H7 (cell line): ENCODE measurements at regions not wholly inside any gene's neighbourhood (a gene's known extent, or its start where the extent isn't known, plus 50 kb on each side); places are given as distances from the start of the nearest gene placed in this dataset.

Experiments
- DNase-seq: peaks from one replicate; pipeline ENCODE4 v3.0.0; 2012
- H3K27me3 ChIP-seq: 2 replicates; pipeline ENCODE4 v1.6.0; 2011; ENCODE audit warnings: mild to moderate bottlenecking, low read length; ENCODE audit not compliant: control insufficient read depth, insufficient read depth
- H3K36me3 ChIP-seq: replicated peaks from 2 replicates; pipeline ENCODE4 v1.5.1; 2011; ENCODE audit warnings: low read length; ENCODE audit not compliant: control insufficient read depth, insufficient read depth
- H3K4me3 ChIP-seq: 2 replicates; pipeline ENCODE4 v1.5.1; 2011; ENCODE audit warnings: low read depth, mild to moderate bottlenecking, control low read depth, low read length, moderate library complexity; ENCODE audit not compliant: insufficient read depth

GRCh38 chr4:135316266-135316779, 1114.7 kb upstream of the PABPC4L start:
- DNase-seq = no peak
- no peak overlapping the region for H3K4me3 ChIP-seq
- H3K36me3 ChIP-seq = no peaks in the 10 kb centered on the region
- no peaks in the 10 kb centered on the region for H3K27me3 ChIP-seq

GRCh38 chr4:135290136-135290535, 1088.5 kb upstream of the PABPC4L start:
- Histone ChIP-seq H3K27me3 (no peaks in the 10 kb centered on the region), H3K4me3 (no peak overlapping the region), H3K36me3 (no peaks in the 10 kb centered on the region)
- DNase-seq = no peak

- Histone ChIP-seq H3K4me3 (no peak overlapping the region), H3K36me3 (no peaks in the 10 kb centered on the region), H3K27me3 (no peaks in the 10 kb centered on the region)
- DNase-seq = no peak
Measured at GRCh38 chr4:135283934-135284333, 1082.3 kb upstream of the PABPC4L start.

- Histone ChIP-seq H3K4me3 (no peak overlapping the region), H3K36me3 (no peaks in the 10 kb centered on the region), H3K27me3 (no peaks in the 10 kb centered on the region)
- DNase-seq = no peak
Measured at GRCh38 chr4:135282676-135283075, 1081.1 kb upstream of the PABPC4L start.

GRCh38 chr4:135281230-135281629, 1079.6 kb upstream of the PABPC4L start:
- Histone ChIP-seq H3K36me3 (no peaks in the 10 kb centered on the region), H3K4me3 (no peak overlapping the region), H3K27me3 (no peaks in the 10 kb centered on the region)
- no peak for DNase-seq

GRCh38 chr4:135277980-135278315, 1076.4 kb upstream of the PABPC4L start:
- DNase-seq = no peak
- Histone ChIP-seq H3K4me3 (no peak overlapping the region), H3K27me3 (no peaks in the 10 kb centered on the region)

GRCh38 chr4:135277068-135277979, 1075.7 kb upstream of the PABPC4L start:
- no peak for DNase-seq
- no peaks in the 10 kb centered on the region for H3K36me3 ChIP-seq
- no peak overlapping the region for H3K4me3 ChIP-seq
- no peaks in the 10 kb centered on the region for H3K27me3 ChIP-seq

More at GRCh38 chr4:135277980-135278315, 1076.4 kb upstream of the PABPC4L start:
- H3K36me3 ChIP-seq = no peaks in the 10 kb centered on the region

GRCh38 chr4:135274416-135274815, 1072.8 kb upstream of the PABPC4L start:
- DNase-seq = no peak
- Histone ChIP-seq H3K36me3 (no peaks in the 10 kb centered on the region), H3K27me3 (no peaks in the 10 kb centered on the region), H3K4me3 (no peak overlapping the region)

GRCh38 chr4:135269125-135269890, 1067.7 kb upstream of the PABPC4L start:
- DNase-seq = no peak
- Histone ChIP-seq H3K27me3 (no peaks in the 10 kb centered on the region), H3K4me3 (no peak overlapping the region), H3K36me3 (no peaks in the 10 kb centered on the region)

GRCh38 chr4:135268369-135268768, 1066.8 kb upstream of the PABPC4L start:
- H3K27me3 ChIP-seq = no peaks in the 10 kb centered on the region
- no peak overlapping the region for H3K4me3 ChIP-seq
- no peaks in the 10 kb centered on the region for H3K36me3 ChIP-seq
- no peak for DNase-seq

- H3K36me3 ChIP-seq = no peaks in the 10 kb centered on the region
- DNase-seq = no peak
- H3K4me3 ChIP-seq = no peak overlapping the region
- no peaks in the 10 kb centered on the region for H3K27me3 ChIP-seq
Measured at GRCh38 chr4:135267148-135267865, 1065.7 kb upstream of the PABPC4L start.

- no peak for DNase-seq
- no peaks in the 10 kb centered on the region for H3K27me3 ChIP-seq
- H3K36me3 ChIP-seq = no peaks in the 10 kb centered on the region
- no peak overlapping the region for H3K4me3 ChIP-seq
Measured at GRCh38 chr4:135256111-135256510, 1054.5 kb upstream of the PABPC4L start.

GRCh38 chr4:135250040-135250439, 1048.5 kb upstream of the PABPC4L start:
- no peaks in the 10 kb centered on the region for H3K27me3 ChIP-seq

GRCh38 chr4:135249024-135249423, 1047.4 kb upstream of the PABPC4L start:
- Histone ChIP-seq H3K27me3 (no peaks in the 10 kb centered on the region), H3K36me3 (no peaks in the 10 kb centered on the region), H3K4me3 (no peak overlapping the region)
- no peak for DNase-seq

More at GRCh38 chr4:135250040-135250439, 1048.5 kb upstream of the PABPC4L start:
- no peaks in the 10 kb centered on the region for H3K36me3 ChIP-seq
- H3K4me3 ChIP-seq = no peak overlapping the region
- DNase-seq = no peak
